NCI-H187 treated with DMSO at 0.1 percent for 48 hours (cell line): ENCODE measurements at regions not wholly inside any gene's neighbourhood (a gene's known extent, or its start where the extent isn't known, plus 50 kb on each side); places are given as distances from the start of the nearest gene placed in this dataset.

Experiments
- DNase-seq: peaks from one replicate; lab custom pipeline; 2025; lab: John Stamatoyannopoulos, UW

DNA sequence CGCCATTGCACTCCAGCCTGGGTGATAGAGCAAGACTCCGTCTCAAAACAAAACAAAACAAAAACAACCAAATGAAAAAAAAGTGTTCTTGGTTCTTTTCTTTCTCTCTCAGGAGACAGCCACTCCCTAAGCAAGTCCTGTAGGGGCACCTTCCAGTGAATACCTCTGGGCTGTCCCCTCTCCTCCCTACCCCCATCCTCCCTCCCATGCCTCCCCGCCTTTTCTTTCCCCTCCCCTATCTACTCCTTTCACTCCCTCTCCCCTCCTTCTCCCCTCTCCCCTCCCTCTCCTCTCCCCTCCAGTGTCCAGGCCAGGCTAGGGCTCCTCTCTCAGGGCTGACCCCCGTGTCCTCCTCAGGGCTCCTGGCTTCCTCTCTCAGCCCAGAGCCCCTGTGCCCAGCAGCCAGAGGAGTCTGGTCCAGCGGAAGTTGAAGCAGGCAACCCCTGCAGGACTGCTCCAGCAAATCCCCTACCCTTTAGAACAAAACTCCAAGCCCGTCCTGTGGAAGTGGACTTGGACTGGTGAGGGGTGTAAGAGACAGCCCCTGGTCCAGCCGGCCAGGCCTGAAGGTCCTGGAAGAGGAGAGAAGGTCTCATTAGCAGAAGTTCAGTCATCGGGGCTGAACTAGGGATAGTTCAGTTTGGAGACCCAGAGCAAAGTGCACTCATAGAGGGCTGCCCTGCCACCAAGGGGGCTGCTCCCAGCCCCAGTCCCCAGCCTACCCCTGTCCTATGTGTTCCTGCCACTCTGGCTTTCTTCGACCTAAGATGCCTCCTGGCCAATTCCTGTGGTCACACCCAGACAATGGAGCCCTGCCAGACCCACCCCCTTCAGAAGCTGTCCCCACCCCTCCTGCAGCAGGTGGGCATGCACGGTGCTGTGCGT is 79.8 kb upstream of the IQSEC1 start:
- no peak for DNase-seq

DNA sequence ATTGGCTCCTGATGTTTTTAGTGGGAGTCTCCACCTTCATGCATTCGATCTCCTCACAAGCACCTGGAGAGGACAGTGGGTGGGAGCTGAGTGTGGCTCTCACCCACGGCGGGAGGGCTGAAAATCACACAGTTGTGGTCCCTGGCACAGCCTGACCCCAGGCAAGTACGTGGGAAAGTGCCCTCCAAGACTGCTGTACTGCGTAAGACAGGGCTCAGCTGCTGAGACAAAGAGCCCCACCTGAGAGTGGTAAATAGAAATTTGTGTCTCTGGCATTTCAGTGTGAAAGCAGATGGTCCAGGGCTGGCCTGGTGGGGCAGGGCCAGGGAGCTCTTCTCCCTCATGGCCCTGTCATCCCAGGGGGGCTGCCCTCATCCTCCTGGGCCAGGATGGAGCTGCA is 77.4 kb upstream of the IQSEC1 start:
- no peak for DNase-seq

DNA sequence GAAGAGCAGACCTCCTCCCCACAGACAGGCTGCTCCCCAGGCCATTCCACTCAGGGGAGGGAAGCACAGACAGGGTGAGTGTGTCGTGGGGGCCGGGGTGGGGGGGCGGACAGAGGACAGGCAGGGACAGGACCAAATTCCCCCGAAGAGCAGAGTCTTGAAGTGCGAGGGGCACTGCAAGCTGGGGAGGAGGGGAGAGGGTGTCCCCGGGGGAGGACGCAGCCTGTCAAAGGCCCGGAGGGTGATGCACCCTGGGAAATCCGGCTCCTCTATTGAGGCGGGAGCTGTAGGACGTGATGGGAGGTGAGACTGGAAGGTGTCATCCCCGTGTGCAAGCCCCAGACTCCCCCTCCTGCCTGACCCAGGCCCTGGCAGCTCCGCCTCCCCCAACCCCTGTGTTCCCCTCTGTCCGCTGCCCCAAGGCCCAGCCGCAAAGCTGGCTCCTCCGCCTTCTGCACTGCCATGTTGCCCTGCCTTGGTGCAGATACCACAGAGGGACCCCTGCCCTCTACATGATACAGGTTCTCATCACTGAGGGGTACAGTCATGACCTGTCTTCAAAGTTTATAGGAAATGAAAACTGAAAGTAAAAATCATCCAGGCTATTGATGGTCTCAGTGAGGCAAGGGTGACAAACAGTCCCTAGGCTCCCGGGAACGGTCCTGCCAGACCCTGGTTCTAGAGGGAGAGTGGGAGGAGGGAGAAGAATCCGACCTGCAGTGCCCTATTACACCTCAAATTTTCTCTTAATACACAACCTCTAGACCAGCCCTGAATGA is 76.3 kb upstream of the IQSEC1 start:
- DNase-seq, result no peak

DNA sequence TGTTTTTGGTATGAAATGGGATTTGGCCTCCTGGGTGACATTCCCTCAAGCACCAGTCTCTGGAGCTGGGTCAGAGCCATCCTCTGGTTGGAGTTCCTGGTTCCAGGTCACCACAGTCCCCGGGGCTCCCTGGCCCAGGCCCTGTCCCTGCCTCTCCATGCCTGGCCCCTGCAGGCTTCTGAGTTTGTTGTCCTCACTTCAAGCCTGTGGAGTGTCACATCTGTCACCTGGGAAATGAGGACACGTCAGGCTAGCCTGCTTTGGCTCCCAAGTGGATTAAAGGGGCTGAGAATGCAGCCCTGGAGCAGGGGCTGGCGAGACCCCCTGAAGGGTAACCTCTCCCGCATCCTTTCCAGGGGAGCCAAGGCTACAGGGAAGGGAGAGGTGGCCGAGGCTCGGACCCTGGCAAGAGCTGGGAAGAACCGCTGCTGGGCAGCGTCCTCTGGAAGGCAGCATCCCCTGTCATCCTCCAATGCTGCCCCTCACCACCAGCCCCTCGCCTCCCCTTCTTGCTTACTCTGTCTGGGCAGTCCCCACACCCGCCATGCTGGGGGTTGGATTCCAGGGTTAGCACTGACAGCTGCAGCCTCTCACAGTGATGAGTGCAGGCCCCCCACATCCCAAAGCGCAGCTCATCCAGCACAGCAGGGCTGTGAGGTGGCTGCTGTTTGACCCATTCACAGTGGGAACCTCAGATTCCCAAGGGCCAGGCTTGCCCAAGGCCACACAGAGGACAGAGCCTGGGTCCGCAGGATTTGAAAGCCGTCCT is 75.5 kb upstream of the IQSEC1 start:
- no peak for DNase-seq

DNA sequence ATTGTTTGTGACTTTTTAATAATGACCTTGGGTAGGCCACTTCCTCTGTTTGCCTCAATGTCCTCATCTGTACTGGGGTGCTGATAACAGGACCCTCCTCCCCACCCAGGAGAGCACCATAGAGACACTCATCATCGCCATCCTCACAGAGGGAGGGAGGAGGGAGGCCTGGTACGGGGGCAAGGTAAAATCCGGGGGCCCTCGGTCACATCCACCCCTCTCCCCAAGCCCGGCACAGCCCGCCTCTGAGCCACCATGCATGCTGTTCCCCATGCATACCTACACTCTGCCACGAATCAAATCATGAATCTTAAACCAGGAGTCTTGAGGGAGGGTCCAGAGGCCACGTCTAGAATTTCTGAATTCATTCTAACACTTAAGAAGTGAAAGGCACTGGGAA is 74.9 kb upstream of the IQSEC1 start:
- DNase-seq, result no peak

DNA sequence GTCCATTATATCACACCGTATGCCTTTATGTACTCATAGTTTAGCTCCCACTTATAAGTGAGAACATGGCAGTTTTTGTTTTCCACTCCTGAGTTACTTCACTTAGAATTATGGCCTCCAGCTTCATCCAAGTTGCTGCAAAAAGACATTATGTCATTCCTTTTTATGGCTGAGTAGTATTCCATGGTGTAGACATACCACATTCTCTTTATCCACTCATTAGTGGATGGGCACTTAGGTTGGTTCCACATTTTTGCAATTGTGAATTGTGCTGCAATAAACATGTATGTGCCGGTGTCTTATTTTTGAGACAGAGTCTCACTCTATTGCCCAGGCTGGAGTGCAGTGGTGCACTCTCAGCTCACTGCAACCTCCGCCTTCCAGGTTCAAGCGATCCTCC is 74.1 kb upstream of the IQSEC1 start:
- DNase-seq, result no peak

DNA sequence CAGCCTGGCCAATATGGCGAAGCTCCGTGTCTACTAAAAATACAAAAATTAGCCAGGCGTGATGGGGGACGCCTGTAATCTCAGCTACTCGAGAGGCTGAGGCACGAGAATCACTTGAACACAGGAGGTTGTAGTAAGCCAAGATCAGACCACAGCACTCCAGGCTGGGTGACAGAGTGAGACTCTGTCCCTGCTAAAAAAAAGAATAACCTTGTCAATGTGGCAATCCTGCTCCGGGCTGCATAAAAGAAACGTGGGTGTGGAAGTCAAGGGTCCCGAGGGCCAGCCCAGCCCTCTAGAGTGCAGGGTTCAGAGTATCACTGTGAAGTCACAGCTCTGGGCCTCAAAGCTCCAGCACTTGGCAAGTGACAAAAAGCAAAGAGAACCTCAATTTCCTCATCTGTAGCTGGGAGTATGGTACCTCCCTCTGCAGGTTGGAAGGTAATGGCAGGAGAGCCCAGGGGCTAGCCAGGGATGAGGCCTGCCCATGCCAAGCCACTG is 73.5 kb upstream of the IQSEC1 start:
- DNase-seq, result no peak

DNA sequence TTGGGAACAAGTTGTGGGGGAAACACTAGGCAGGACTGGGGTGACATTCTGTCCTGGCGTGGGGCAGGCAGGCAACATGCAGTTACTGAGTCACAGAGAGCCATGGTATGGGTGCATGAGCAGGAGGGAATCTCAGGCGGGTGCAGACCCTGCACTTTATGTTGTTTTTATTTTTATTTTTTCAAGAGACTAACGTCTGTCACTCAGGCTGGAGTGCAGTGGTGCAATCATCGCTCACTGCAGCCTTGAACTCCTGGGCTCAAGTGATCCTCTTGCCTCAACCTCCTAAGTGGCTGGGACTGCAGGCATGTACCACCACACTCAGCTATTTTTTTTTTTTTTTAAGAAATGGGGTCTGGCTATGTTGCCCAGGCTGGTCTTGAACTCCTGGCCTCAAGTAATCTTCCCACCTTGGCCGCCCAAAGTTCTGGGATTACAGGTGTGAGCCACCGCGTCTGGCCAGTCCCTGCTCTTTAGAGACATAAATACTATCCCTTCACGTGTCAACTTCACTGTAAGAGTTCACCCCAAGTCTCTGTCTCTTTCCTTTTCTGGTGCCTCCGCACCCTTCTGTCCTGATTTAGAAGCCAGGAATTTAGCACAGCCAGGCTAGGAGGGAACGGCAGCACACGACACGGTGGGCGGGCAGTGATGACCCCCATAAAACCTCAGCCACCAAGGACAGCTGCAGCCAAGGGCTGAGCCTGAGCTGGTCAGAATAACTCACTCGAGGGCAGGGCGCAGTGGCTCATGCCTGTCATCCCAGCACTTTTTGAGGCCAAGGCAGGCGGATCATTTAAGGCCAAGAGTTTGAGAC is 72.8 kb upstream of the IQSEC1 start:
- DNase-seq, result no peak

DNA sequence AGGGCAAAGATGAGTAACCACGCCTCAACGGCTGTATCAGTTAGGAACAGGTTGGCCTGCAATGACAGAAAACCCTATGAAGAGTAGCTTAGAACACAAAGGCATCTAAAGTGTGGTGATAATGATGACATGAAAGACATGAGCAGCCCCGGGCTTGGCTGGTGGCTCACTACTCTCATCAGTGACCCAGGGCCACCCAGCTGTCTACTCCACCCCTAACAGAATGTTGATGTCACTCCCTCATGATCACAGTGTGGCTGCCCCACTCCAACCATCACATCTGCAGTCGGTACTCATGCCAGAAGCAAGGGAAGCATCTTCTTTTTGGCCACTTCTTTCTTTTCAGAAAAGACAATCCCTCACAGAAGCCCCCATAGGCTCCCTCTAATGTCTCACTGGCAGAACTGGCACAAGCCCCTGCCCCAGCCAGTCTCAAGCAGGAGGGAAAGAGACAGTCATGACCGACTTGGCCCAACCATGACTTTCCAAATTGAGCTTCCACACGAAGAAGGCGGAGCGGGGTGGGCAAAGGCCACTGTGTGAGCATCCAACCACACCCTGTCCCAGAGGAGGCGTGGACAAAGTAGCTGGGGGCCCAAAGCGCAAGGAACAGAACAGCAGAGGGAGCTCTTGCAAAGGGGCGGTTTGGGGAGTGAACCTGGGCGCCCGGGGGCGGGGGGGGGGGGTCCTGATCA is 72.0 kb upstream of the IQSEC1 start:
- DNase-seq, result no peak

DNA sequence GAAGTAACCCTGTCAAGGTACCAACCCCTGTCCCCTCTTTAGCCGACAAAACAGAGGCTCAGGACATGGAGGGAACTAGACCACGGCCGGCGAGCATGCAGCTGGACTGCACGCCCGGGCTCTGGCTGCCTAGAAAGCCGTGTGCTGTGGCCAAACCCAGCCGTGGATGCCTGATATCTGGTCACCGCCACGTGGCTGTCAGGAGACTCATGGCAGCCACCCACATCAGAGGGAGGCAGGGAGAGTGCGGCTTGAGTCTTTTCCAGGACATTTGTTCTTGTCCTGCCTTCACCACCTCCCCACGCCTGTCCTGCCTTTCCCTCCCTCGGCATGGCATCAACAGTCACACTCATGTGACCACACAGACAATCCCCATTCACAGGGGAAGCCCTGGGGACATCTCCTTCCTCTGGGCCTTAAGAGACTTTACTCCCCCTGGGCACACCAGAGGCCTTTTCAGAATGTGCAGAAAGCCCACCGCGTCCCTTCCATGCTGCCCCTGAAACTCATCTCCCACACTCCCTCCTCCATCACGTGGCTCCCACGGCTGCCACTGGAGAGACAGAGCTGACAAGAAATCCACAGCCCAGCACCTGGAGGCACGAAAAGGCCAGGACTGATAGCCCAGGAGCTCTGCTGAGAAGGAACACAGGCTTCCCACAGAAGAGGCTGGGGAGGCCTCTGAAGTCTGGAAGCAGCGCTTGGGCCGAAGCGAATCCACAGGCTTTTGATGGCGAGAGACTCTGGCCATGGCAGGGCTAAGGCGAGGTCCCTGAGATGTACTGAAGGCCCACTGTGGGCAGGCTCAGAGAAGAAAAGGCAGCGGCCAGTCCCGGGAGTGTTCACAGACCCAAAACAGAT is 71.2 kb upstream of the IQSEC1 start:
- DNase-seq, result no peak

DNA sequence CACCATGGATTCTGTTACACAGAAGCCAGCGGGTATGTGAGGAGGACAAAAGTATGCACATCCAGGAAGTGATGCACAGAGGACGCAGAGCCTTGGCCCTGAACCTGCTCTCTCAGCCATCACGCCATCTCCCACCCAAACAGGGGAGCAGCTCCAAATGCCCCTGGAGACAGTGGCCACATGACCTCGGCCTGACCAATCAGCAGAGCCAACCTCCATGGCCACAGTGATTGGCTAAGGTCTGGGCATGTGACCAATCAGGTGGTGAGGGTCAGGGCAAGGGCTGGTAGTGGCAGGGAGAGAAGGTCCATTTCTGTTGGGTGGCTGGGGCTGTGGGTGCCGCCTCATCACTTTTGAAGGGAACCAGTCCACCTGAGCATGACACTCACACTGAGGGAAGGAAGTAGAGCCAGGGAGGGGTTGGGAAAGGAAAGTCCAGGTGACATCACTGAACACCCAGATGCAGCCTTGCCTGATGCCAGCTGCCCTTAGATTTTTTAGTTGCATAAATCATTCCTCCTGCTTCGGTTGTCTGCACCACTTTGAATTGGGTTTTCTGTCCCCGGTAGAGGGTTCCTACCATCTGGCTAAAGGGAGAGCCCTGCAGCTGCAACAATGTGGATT is 70.3 kb upstream of the IQSEC1 start:
- no peak for DNase-seq

DNA sequence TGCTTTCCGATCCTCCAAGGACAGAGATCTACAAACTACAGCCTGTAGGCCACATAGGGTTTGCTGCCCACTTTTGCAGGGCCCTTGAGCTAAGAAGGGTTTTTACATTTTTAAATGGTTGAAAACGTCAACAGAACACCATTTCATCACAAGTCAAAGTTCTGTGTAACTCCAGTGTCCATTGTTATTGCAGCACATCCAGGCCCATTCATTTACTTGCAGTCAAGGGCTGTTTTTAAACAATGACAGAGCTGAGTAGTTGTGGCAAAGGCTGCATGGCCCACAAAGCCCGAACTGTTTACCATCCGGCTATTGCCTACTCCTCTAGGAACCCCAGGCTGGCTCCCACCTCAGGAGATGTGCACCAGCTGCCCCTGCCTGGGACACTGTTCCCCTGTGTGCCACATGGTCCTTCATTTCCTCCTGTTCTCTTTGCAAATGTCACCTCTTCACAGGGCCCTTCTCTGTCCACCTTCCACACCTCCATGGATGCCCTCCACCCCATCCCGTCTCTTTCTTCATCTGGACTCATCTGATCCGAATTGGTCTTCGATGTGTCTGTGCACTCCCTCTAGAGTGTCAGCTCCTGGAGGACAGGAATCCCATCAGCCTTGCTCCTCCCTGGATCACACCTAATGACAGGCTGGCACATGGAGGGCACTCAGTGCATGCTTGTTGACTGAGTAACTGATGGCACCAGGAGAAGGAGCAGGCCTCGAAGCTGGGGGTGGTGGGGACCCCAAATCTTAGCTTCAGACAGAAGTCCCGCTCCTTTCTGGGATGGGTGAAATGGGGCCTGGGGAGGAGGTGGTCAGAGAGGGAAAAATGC is 69.5 kb upstream of the IQSEC1 start:
- no peak for DNase-seq

DNA sequence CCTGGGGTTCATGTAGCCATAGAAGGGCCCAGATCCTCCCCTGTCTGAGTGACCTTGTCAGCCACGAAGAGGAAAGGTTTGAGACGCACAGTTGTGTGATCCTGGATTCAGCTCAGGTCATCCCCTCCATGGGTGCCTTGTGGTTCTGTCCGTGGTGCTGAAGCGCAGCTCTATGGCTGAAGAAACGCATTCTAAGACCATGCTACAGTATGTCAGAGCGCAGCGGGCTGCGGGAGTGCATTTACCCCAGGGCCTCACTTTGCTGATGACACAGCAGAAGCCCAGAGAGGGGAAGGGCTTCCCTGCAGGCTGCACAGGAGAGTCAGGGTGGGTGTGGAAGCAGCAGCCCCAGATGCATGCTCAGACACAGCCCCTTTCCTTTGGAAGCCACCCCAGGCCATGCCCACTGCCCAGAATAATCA is 68.8 kb upstream of the IQSEC1 start:
- no peak for DNase-seq

DNA sequence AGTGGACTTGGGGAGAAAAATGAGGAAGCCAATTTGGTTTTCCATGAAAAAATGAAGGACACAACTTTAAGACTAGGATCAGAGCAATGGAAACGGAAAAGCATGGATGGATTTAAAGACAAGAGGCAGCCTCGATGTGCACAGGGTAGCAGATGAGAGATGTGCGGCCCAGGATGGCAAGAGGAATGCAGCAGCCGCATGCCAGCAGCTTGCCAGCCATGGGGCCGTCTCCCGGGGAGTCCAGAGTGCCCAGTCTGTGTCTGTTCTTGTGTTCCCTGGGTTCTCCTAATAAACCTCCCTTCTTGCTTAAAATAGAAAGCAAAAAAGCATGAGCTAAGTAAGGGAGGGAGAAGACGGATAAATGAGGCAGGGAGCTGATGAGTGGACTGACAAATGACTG is 68.0 kb upstream of the IQSEC1 start:
- no peak for DNase-seq

DNA sequence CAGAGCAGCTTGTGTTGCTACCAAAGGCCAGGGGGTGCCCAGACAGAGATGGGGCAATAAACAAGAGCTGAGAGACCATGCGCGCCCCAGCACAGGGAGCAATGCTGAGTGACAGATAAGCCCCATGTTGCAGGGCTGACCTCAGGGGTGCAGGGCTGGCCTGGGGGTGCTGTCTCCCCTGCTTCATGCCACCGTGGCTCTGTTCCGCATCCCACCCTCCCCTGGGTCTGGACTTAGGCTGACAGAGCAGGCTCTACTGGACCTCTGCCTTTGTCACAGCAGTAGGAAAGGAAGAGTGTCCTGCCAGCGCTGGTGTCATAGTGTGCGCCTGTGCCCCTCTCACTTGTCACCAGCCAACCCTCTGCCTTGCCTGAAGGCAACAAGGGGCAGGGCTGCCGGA is 67.4 kb upstream of the IQSEC1 start:
- no peak for DNase-seq

DNA sequence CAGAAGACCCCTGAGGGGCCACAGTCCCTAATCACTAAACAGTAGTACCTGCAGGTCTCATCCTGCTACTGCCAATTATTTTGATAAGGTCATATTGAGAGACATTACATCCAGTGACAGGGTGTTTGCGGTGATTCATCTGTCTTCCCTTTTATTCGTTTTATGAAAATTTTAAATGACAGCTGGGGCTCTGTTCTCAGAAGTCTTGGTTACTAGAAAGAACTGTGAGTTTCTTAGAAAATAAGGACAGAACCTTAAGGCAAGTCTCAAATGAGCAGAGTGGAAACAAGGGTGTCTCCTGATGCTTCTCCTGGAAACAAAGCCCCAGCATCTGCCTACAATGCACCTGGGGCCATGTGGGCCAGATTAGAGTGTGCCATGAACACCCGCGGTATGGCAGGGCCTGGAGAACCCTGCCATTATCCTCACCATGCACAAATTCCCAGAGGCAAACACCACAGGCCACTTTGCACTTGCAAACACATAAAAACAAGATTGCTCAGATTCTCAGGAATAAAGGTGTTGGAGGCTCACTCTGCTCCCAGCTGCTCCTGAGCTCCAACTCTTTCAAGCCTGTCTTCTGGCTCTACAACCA is 66.3 kb upstream of the IQSEC1 start:
- DNase-seq, result no peak

DNA sequence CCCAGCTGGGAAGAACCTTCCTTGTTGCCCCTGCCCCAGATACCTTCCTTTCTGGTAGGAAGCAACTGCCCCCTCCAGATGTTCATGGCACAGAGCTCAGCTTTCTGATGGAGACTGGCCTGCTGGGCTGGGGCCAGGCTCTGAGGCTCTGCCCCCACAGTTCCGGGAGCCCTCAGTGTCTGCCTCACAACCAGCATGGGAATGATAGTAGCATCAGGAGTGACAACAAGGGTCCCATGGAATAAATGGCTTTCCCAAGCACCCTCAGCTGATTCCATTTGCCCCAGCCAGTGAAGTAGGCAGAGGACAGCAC is 65.6 kb upstream of the IQSEC1 start:
- DNase-seq, result no peak
